ENCODE measurements at regions not wholly inside any gene's neighbourhood (a gene's known extent, or its start where the extent isn't known, plus 50 kb on each side); places are given as distances from the start of the nearest gene placed in this dataset.
"Not testable (repeated sequence)": the region's sequence is repeated elsewhere in the genome, so short reads cannot be mapped to it uniquely, and the experiment has no call there.

GRCh38 chr1:60619581-60619980, 462.8 kb upstream of the NFIA start:
- H3K4me3 ChIP-seq (ENCODE audit: low read length) = no peak overlapping the region
- DNase-seq = no peak
- WGBS, 2 experiments (ENCODE audit: insufficient coverage in 1 of 2, insufficient read length in 1 of 2) = 72% methylated on average over 2 of the region's 3 CpGs; no CpG with 5 or more reads in 1 of the 2 experiments
- H3K36me3 ChIP-seq (ENCODE audit: control insufficient read depth, insufficient read depth, low read length) = no peaks in the 10 kb centered on the region
- Mint-ChIP-seq H3K36me3 (ENCODE audit: low read depth) (no peaks in the 10 kb centered on the region), H3K4me3 (no peak overlapping the region), H3K27ac (no peak overlapping the region), H3K27me3 (ENCODE audit: insufficient read depth) (no peaks in the 10 kb centered on the region), H3K9me3 (no peaks in the 10 kb centered on the region), H3K4me1 (peaks cover 4% of the 10 kb centered on the region)
- H3K9me3 ChIP-seq (ENCODE audit: control insufficient read depth, low read length) = no peaks in the 10 kb centered on the region
- no peaks in the 10 kb centered on the region for H3K27me3 ChIP-seq (ENCODE audit: control insufficient read depth, insufficient read depth, low read length, poor library complexity, severe bottlenecking)
- TF ChIP-seq, protein P1, sequence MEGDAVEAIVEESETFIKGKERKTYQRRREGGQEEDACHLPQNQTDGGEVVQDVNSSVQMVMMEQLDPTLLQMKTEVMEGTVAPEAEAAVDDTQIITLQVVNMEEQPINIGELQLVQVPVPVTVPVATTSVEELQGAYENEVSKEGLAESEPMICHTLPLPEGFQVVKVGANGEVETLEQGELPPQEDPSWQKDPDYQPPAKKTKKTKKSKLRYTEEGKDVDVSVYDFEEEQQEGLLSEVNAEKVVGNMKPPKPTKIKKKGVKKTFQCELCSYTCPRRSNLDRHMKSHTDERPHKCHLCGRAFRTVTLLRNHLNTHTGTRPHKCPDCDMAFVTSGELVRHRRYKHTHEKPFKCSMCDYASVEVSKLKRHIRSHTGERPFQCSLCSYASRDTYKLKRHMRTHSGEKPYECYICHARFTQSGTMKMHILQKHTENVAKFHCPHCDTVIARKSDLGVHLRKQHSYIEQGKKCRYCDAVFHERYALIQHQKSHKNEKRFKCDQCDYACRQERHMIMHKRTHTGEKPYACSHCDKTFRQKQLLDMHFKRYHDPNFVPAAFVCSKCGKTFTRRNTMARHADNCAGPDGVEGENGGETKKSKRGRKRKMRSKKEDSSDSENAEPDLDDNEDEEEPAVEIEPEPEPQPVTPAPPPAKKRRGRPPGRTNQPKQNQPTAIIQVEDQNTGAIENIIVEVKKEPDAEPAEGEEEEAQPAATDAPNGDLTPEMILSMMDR (conservative IDR thresholded peaks at IDR 0.05) = no peak
- H3K4me1 ChIP-seq (ENCODE audit: control insufficient read depth, insufficient read depth, low read length) = no peaks in the 10 kb centered on the region
- H3K9ac ChIP-seq (ENCODE audit: extremely low read depth, low read length, poor library complexity, severe bottlenecking) = no peak overlapping the region
- no peak overlapping the region for H3K27ac ChIP-seq (ENCODE audit: low read depth, low read length)

DNA sequence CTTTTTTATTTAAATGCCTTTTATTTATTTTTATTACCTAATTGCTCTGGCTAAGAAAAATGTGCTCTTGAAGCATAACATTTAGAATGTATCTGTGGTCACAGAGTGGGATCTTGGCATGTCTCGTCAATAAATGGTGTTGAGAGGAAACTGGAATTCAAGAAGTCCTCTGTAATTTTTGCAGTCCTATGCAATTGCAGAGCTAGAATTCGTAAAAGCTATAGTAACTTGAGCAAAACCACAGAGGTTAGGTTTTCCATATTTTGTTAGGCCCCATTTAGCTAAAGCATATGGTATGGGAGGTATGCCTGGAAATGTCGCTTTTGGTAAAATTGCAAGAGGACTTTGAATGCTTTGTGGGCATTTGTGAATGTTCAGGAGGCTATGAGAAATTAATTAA, 466.7 kb upstream of the NFIA start:
- 89 to 100% methylated on average over 2 to 3 of the region's 3 CpGs for WGBS, 2 experiments (ENCODE audit: insufficient coverage in 1 of 2, insufficient read length in 1 of 2)
- no peaks in the 10 kb centered on the region for H3K27me3 Mint-ChIP-seq (ENCODE audit: insufficient read depth)
- no peak overlapping the region for H3K4me3 ChIP-seq (ENCODE audit: low read length)
- no peak overlapping the region for H3K27ac ChIP-seq (ENCODE audit: low read depth, low read length)
- H3K36me3 ChIP-seq (ENCODE audit: control insufficient read depth, insufficient read depth, low read length) = no peaks in the 10 kb centered on the region
- H3K9me3 ChIP-seq (ENCODE audit: control insufficient read depth, low read length) = no peaks in the 10 kb centered on the region
- H3K9ac ChIP-seq (ENCODE audit: extremely low read depth, low read length, poor library complexity, severe bottlenecking) = no peak overlapping the region
- no peak for DNase-seq
- no peaks in the 10 kb centered on the region for H3K27me3 ChIP-seq (ENCODE audit: control insufficient read depth, insufficient read depth, low read length, poor library complexity, severe bottlenecking)
- no peaks in the 10 kb centered on the region for H3K4me1 ChIP-seq (ENCODE audit: control insufficient read depth, insufficient read depth, low read length)
- no peaks in the 10 kb centered on the region for H3K4me1 Mint-ChIP-seq
- TF ChIP-seq, protein P1 (conservative IDR thresholded peaks at IDR 0.05) = no peak
- H3K27ac Mint-ChIP-seq = no peak overlapping the region
- H3K4me3 Mint-ChIP-seq = no peak overlapping the region
- H3K36me3 Mint-ChIP-seq (ENCODE audit: low read depth) = no peaks in the 10 kb centered on the region
- no peaks in the 10 kb centered on the region for H3K9me3 Mint-ChIP-seq

DNA sequence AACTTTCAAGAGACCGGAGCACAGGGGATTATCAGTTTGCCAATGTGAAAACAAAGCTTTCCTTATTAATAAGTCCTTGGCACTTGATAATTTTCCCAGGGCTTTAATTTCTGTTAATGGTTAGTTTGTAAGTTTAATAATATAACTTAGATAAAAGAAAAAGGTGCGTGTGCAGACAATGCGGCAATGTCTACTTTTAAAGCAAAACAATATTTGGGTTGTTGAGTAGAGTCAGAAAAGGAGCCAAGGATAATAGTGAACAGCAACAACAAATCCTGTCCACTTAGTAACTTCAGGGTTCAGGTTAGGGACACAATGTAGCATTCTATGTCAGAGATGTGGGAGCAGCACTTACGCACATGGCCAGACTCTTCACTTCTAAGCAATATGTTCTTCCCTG, 469.6 kb upstream of the NFIA start:
- TF ChIP-seq, protein P1 (conservative IDR thresholded peaks at IDR 0.05) = no peak
- no peak overlapping the region for H3K4me3 ChIP-seq (ENCODE audit: low read length)
- no peaks in the 10 kb centered on the region for H3K27me3 ChIP-seq (ENCODE audit: control insufficient read depth, insufficient read depth, low read length, poor library complexity, severe bottlenecking)
- no peaks in the 10 kb centered on the region for H3K4me1 Mint-ChIP-seq
- 90 to 100% methylated on average over 2 to 4 of the region's 4 CpGs for WGBS, 2 experiments (ENCODE audit: insufficient coverage in 1 of 2, insufficient read length in 1 of 2)
- no peaks in the 10 kb centered on the region for H3K9me3 ChIP-seq (ENCODE audit: control insufficient read depth, low read length)
- no peaks in the 10 kb centered on the region for H3K4me1 ChIP-seq (ENCODE audit: control insufficient read depth, insufficient read depth, low read length)
- no peaks in the 10 kb centered on the region for H3K36me3 ChIP-seq (ENCODE audit: control insufficient read depth, insufficient read depth, low read length)
- H3K9me3 Mint-ChIP-seq = no peaks in the 10 kb centered on the region
- no peak overlapping the region for H3K27ac Mint-ChIP-seq
- H3K36me3 Mint-ChIP-seq (ENCODE audit: low read depth) = no peaks in the 10 kb centered on the region
- DNase-seq = no peak
- no peak overlapping the region for H3K4me3 Mint-ChIP-seq
- no peak overlapping the region for H3K9ac ChIP-seq (ENCODE audit: extremely low read depth, low read length, poor library complexity, severe bottlenecking)
- H3K27ac ChIP-seq (ENCODE audit: low read depth, low read length) = no peak overlapping the region
- H3K27me3 Mint-ChIP-seq (ENCODE audit: insufficient read depth) = no peaks in the 10 kb centered on the region

DNA sequence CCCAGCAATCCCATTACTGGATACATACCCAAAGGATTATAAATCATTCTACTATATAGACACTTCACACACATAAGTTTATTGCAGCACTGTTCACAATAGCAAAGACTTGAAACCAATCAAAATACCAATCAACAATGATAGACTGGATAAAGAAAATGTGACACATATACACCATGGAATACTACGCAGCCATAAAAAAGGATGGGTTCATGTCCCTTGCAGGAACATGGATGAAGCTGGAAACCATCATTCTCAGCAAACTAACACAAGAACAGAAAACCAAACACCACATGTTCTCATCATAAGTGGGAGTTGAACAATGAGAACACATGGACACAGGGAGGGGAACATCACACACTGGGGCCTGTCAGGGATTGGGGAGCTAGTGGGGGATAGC, 475.4 kb upstream of the NFIA start:
- not testable (repeated sequence) for H3K9ac ChIP-seq (ENCODE audit: extremely low read depth, low read length, poor library complexity, severe bottlenecking); H3K27me3 Mint-ChIP-seq (ENCODE audit: insufficient read depth); H3K27ac Mint-ChIP-seq; H3K36me3 ChIP-seq (ENCODE audit: control insufficient read depth, insufficient read depth, low read length); H3K27me3 ChIP-seq (ENCODE audit: control insufficient read depth, insufficient read depth, low read length, poor library complexity, severe bottlenecking); H3K9me3 ChIP-seq (ENCODE audit: control insufficient read depth, low read length); H3K4me1 ChIP-seq (ENCODE audit: control insufficient read depth, insufficient read depth, low read length); H3K27ac ChIP-seq (ENCODE audit: low read depth, low read length); H3K4me3 ChIP-seq (ENCODE audit: low read length); H3K4me3 Mint-ChIP-seq; H3K36me3 Mint-ChIP-seq (ENCODE audit: low read depth); DNase-seq; H3K4me1 Mint-ChIP-seq
- WGBS, 2 experiments (ENCODE audit: insufficient coverage in 1 of 2, insufficient read length in 1 of 2) = 100% methylated on average over 1 of the region's 1 CpG; no CpG with 5 or more reads in 1 of the 2 experiments
- H3K9me3 Mint-ChIP-seq = peaks cover 21% of the 10 kb centered on the region
